ENCODE measurements at regions not wholly inside any gene's neighbourhood (a gene's known extent, or its start where the extent isn't known, plus 50 kb on each side); places are given as distances from the start of the nearest gene placed in this dataset.

GRCh38 chr18:11289248-11289647 lies 139.9 kb upstream of the PIEZO2 start:
- no peak for DNase-seq (ENCODE audit: insufficient read length, low spot score)
- no peak for FAIRE-seq
- no peak for TF ChIP-seq CTCF (IDR thresholded peaks at IDR 0.05; ENCODE audit: insufficient read depth, missing control alignments)

- no peak for FAIRE-seq
- TF ChIP-seq CTCF (IDR thresholded peaks at IDR 0.05; ENCODE audit: insufficient read depth, missing control alignments), result no peak
- no peak for DNase-seq (ENCODE audit: insufficient read length, low spot score)
Observed at GRCh38 chr18:11288401-11288800, 139.0 kb upstream of the PIEZO2 start.

GRCh38 chr18:11286431-11286830 lies 137.1 kb upstream of the PIEZO2 start:
- DNase-seq (ENCODE audit: insufficient read length, low spot score) (no peak), FAIRE-seq (no peak)
- no peak for TF ChIP-seq CTCF (IDR thresholded peaks at IDR 0.05; ENCODE audit: insufficient read depth, missing control alignments)

- FAIRE-seq, result no peak
- TF ChIP-seq CTCF (IDR thresholded peaks at IDR 0.05; ENCODE audit: insufficient read depth, missing control alignments), result no peak
- no peak for DNase-seq (ENCODE audit: insufficient read length, low spot score)
Observed at GRCh38 chr18:11284811-11285210, 135.4 kb upstream of the PIEZO2 start.

- TF ChIP-seq CTCF (IDR thresholded peaks at IDR 0.05; ENCODE audit: insufficient read depth, missing control alignments), result no peak
- FAIRE-seq, result no peak
- no peak for DNase-seq (ENCODE audit: insufficient read length, low spot score)
Observed at GRCh38 chr18:11284349-11284748, 135.0 kb upstream of the PIEZO2 start.

- FAIRE-seq, result no peak
Observed at GRCh38 chr18:11283479-11284161, 134.3 kb upstream of the PIEZO2 start.

More at GRCh38 chr18:11283479-11284161, 134.3 kb upstream of the PIEZO2 start:
- TF ChIP-seq CTCF (IDR thresholded peaks at IDR 0.05; ENCODE audit: insufficient read depth, missing control alignments), result no peak
- DNase-seq (ENCODE audit: insufficient read length, low spot score), result no peak
